ENCODE measurements at regions not wholly inside any gene's neighbourhood (a gene's known extent, or its start where the extent isn't known, plus 50 kb on each side); places are given as distances from the start of the nearest gene placed in this dataset.

DNA sequence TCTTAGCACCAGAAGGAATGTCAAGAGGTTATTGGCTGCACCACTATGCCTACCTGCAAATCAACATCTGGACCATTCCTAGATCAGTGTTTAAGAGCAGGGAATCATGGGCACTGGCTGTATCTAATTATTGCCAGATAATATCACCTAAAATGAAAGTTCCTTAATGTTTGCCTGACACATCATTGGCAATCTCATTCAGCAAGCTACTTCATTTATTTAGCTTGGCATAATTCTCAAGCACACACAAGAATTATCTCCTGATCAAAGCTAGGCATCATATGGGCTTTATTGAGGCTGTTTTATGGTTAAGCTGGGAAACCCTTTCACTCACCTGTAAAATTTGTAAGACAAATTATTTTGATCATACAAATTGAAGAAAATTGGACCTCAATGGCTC lies 581.7 kb downstream of the INHBA start:
- no peaks in the 10 kb centered on the region for H3K9me3 ChIP-seq (replicated peaks in 1 of 2; ENCODE audit: control insufficient read depth in 1 of 2, insufficient read depth in 1 of 2, low read length in 2 of 2)
- H4K20me1 ChIP-seq (ENCODE audit: insufficient read depth, low read length) = no peaks in the 10 kb centered on the region
- H3K27ac Mint-ChIP-seq = no peak overlapping the region
- no peak overlapping the region for H2AFZ ChIP-seq (ENCODE audit: insufficient read depth, low read depth, low read length, poor library complexity, severe bottlenecking)
- no peak overlapping the region for H3K9ac ChIP-seq (ENCODE audit: insufficient read depth, low read length, poor library complexity, severe bottlenecking)
- no peaks in the 10 kb centered on the region for H3K27me3 Mint-ChIP-seq (ENCODE audit: low read depth in 3 of 3)
- no peak for DNase-seq
- H3K4me3 ChIP-seq (replicated peaks in 1 of 3; ENCODE audit: low read depth in 2 of 3, low read length in 3 of 3) = no peak overlapping the region
- no peaks in the 10 kb centered on the region for H3K36me3 Mint-ChIP-seq
- H3K4me3 Mint-ChIP-seq = no peak overlapping the region
- intact Hi-C loops (cut with micrococcal nuclease) = no loop called here
- TF ChIP-seq, protein P1, sequence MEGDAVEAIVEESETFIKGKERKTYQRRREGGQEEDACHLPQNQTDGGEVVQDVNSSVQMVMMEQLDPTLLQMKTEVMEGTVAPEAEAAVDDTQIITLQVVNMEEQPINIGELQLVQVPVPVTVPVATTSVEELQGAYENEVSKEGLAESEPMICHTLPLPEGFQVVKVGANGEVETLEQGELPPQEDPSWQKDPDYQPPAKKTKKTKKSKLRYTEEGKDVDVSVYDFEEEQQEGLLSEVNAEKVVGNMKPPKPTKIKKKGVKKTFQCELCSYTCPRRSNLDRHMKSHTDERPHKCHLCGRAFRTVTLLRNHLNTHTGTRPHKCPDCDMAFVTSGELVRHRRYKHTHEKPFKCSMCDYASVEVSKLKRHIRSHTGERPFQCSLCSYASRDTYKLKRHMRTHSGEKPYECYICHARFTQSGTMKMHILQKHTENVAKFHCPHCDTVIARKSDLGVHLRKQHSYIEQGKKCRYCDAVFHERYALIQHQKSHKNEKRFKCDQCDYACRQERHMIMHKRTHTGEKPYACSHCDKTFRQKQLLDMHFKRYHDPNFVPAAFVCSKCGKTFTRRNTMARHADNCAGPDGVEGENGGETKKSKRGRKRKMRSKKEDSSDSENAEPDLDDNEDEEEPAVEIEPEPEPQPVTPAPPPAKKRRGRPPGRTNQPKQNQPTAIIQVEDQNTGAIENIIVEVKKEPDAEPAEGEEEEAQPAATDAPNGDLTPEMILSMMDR (IDR thresholded peaks at IDR 0.05) = no peak
- no peaks in the 10 kb centered on the region for H3K79me2 ChIP-seq (ENCODE audit: insufficient read depth, low read length)
- H3K4me2 ChIP-seq (replicated peaks; ENCODE audit: extremely low read depth, low read length, poor library complexity, severe bottlenecking) = no peak overlapping the region
- H3K4me1 Mint-ChIP-seq = no peaks in the 10 kb centered on the region
- H3K27ac ChIP-seq (ENCODE audit: low read depth in 1 of 2, low read length in 2 of 2) = no peak overlapping the region
- no peaks in the 10 kb centered on the region for H3K36me3 ChIP-seq (replicated peaks in 1 of 2; ENCODE audit: control insufficient read depth in 1 of 2, insufficient read depth in 2 of 2, low read length in 2 of 2)
- no peaks in the 10 kb centered on the region for H3K27me3 ChIP-seq (ENCODE audit: control insufficient read depth in 2 of 2, insufficient read depth in 2 of 2, low read length in 2 of 2)
- H3K9me3 Mint-ChIP-seq = peaks cover 0 to 7% (median 3%) of the 10 kb centered on the region in 7 donors
- H3K4me1 ChIP-seq (ENCODE audit: control insufficient read depth in 1 of 2, insufficient read depth in 2 of 2, low read length in 2 of 2) = no peaks in the 10 kb centered on the region

DNA sequence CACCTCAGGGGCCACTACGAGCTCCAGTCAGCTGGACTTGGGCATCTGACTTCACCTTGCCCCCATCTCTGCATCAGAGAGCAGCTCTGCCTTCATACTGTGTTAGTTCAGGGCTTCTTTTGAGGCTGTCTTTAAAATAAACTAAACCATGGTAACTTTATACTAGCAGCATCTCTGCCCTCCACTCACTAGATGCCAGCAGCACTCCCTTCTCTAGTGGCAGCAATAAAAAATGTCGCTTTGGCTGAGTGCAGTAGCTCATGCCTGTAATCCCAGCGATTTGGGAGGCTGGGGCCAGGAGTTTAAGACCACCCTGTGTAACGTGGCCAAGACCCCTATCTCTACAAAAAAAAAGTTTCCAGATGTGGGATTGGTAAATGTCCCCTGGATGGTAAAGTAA lies 584.4 kb downstream of the INHBA start:
- Mint-ChIP-seq H3K4me1 (no peaks in the 10 kb centered on the region), H3K9me3 (peaks cover 0 to 7% (median 3%) of the 10 kb centered on the region in 7 donors), H3K27me3 (ENCODE audit: low read depth in 3 of 3) (no peaks in the 10 kb centered on the region), H3K36me3 (no peaks in the 10 kb centered on the region), H3K4me3 (no peak overlapping the region), H3K27ac (no peak overlapping the region)
- DNase-seq = no peak
- Histone ChIP-seq H3K9ac (ENCODE audit: insufficient read depth, low read length, poor library complexity, severe bottlenecking) (no peak overlapping the region), H4K20me1 (ENCODE audit: insufficient read depth, low read length) (no peaks in the 10 kb centered on the region), H3K79me2 (ENCODE audit: insufficient read depth, low read length) (no peaks in the 10 kb centered on the region), H3K27ac (ENCODE audit: low read depth in 1 of 2, low read length in 2 of 2) (no peak overlapping the region), H3K4me1 (ENCODE audit: control insufficient read depth in 1 of 2, insufficient read depth in 2 of 2, low read length in 2 of 2) (no peaks in the 10 kb centered on the region), H3K27me3 (ENCODE audit: control insufficient read depth in 2 of 2, insufficient read depth in 2 of 2, low read length in 2 of 2) (no peaks in the 10 kb centered on the region), H3K4me2 (replicated peaks; ENCODE audit: extremely low read depth, low read length, poor library complexity, severe bottlenecking) (no peak overlapping the region), H3K36me3 (replicated peaks in 1 of 2; ENCODE audit: control insufficient read depth in 1 of 2, insufficient read depth in 2 of 2, low read length in 2 of 2) (no peaks in the 10 kb centered on the region), H3K4me3 (replicated peaks in 1 of 3; ENCODE audit: low read depth in 2 of 3, low read length in 3 of 3) (no peak overlapping the region), H2AFZ (ENCODE audit: insufficient read depth, low read depth, low read length, poor library complexity, severe bottlenecking) (no peak overlapping the region), H3K9me3 (replicated peaks in 1 of 2; ENCODE audit: control insufficient read depth in 1 of 2, insufficient read depth in 1 of 2, low read length in 2 of 2) (no peaks in the 10 kb centered on the region)
- TF ChIP-seq, protein P1 (IDR thresholded peaks at IDR 0.05) = no peak
- WGBS (ENCODE audit: insufficient coverage) = no CpG with 5 or more reads among the region's 4 CpGs
- intact Hi-C loops (cut with micrococcal nuclease) = no loop called here

Data from CD14-positive monocyte (primary cell).